ENCODE measurements at regions not wholly inside any gene's neighbourhood (a gene's known extent, or its start where the extent isn't known, plus 50 kb on each side); places are given as distances from the start of the nearest gene placed in this dataset.
A peak's percentile ranks its signal among the peaks of the same experiment; 100 is the strongest.

DNA sequence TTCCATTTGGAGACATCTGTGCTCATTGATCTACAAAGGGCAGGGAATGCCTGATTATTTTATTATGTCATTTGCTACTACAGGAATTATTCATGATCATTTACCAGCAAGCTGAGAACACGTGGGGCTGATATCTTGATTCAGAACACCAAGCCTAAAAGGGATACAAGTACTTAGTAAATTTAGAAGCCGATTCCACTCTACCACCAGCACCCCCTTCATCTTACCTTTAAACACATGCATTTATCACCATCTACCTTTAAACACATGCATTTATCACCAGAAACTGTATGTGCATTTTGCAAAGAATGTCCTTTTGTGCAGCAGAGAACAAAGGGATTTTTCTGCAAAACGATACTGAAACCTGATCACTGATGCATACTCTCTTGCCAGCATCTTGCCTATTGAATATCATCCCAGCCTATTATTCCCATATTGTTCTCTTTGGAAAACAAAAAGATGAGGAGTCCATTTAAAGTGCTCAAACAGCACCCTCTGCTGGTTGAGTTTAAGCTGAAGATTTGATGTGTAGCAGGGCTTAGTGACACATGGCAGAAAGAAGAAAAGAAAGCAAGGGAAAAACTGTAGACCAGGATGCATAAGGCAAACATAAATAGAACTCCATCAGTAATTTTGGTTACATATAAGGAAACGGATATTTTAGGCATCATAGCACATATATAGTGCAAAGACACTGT is 132.6 kb upstream of the PLEKHG7 start (continued):
- TF ChIP-seq SMARCA5 (IDR thresholded peaks at IDR 0.05) (0 out of 2 replicates have a peak, but pooled peaks have one; percentile 33), RAD51 (IDR thresholded peaks at IDR 0.05) (peak; percentile 79), BRCA1 (IDR thresholded peaks at IDR 0.05; ENCODE audit: low read depth, low read length) (no peak), NRF1 (conservative IDR thresholded peaks at IDR 0.05; ENCODE audit: low read depth, low read length) (no peak), ZNF384 (IDR thresholded peaks at IDR 0.05; ENCODE audit: borderline replicate concordance, low read depth, low read length) (no peak), ATF7 (IDR thresholded peaks at IDR 0.05; ENCODE audit: low read depth) (no peak; the same call in none of the 2 replicates), EGR1 (IDR thresholded peaks at IDR 0.05; ENCODE audit: borderline replicate concordance in 1 of 2, low read depth in 2 of 2, low read length in 2 of 2) (no peak), MEF2B (IDR thresholded peaks at IDR 0.05; ENCODE audit: partially characterized antibody, poor library complexity, severe bottlenecking) (peak; percentile 45), DPF2 (IDR thresholded peaks at IDR 0.05) (no peak), ZNF622 (IDR thresholded peaks at IDR 0.05) (no peak), CBX5 (IDR thresholded peaks at IDR 0.05; ENCODE audit: low read depth) (peak; percentile 60; the same call in 1 of the 2 replicates), CTCF (IDR thresholded peaks at IDR 0.05 in 2 of 3, conservative IDR thresholded peaks at IDR 0.05 in 1 of 3; ENCODE audit: control insufficient read depth in 2 of 3, extremely low read depth in 1 of 3, insufficient read depth in 1 of 3, low read depth in 3 of 3, low read length in 3 of 3) (peak; percentile 47 to 76 (median 48); a peak in 5 of 6 replicates), TCF3 (IDR thresholded peaks at IDR 0.05; ENCODE audit: borderline replicate concordance, insufficient read depth, low read depth, low read length) (no peak), ESRRA (IDR thresholded peaks at IDR 0.05; ENCODE audit: low read length) (no peak), ZNF207 (IDR thresholded peaks at IDR 0.05; ENCODE audit: borderline replicate concordance) (peak; percentile 65; the same call in 1 of the 2 replicates), CEBPB (IDR thresholded peaks at IDR 0.05; ENCODE audit: borderline replicate concordance in 1 of 2, low read depth in 2 of 2, low read length in 2 of 2) (peak in 1 of 2 experiments; percentile 67; a peak in 1 of 4 replicates), BCL3 (IDR thresholded peaks at IDR 0.05; ENCODE audit: borderline replicate concordance, insufficient read depth, low read depth, low read length, poor library complexity, severe bottlenecking) (no peak), MLLT1 (IDR thresholded peaks at IDR 0.05) (peak; percentile 87), ZNF217 (IDR thresholded peaks at IDR 0.05) (0 out of 2 replicates have a peak, but pooled peaks have one; percentile 26)
- TF ChIP-seq, protein P1, sequence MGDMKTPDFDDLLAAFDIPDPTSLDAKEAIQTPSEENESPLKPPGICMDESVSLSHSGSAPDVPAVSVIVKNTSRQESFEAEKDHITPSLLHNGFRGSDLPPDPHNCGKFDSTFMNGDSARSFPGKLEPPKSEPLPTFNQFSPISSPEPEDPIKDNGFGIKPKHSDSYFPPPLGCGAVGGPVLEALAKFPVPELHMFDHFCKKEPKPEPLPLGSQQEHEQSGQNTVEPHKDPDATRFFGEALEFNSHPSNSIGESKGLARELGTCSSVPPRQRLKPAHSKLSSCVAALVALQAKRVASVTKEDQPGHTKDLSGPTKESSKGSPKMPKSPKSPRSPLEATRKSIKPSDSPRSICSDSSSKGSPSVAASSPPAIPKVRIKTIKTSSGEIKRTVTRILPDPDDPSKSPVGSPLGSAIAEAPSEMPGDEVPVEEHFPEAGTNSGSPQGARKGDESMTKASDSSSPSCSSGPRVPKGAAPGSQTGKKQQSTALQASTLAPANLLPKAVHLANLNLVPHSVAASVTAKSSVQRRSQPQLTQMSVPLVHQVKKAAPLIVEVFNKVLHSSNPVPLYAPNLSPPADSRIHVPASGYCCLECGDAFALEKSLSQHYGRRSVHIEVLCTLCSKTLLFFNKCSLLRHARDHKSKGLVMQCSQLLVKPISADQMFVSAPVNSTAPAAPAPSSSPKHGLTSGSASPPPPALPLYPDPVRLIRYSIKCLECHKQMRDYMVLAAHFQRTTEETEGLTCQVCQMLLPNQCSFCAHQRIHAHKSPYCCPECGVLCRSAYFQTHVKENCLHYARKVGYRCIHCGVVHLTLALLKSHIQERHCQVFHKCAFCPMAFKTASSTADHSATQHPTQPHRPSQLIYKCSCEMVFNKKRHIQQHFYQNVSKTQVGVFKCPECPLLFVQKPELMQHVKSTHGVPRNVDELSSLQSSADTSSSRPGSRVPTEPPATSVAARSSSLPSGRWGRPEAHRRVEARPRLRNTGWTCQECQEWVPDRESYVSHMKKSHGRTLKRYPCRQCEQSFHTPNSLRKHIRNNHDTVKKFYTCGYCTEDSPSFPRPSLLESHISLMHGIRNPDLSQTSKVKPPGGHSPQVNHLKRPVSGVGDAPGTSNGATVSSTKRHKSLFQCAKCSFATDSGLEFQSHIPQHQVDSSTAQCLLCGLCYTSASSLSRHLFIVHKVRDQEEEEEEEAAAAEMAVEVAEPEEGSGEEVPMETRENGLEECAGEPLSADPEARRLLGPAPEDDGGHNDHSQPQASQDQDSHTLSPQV (IDR thresholded peaks at IDR 0.05): no peak
- TF ChIP-seq, protein P2, sequence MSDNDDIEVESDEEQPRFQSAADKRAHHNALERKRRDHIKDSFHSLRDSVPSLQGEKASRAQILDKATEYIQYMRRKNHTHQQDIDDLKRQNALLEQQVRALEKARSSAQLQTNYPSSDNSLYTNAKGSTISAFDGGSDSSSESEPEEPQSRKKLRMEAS (IDR thresholded peaks at IDR 0.05; ENCODE audit: low read depth, low read length): no peak

Data from GM12878 (cell line).